Lower lobe of right lung (tissue), 2 donors: ENCODE measurements at regions not wholly inside any gene's neighbourhood (a gene's known extent, or its start where the extent isn't known, plus 50 kb on each side); places are given as distances from the start of the nearest gene placed in this dataset.

Source experiments
- ATAC-seq, 2 donors: fragments of 200-7000 bp; cut with Tn5 transposase; one replicate each; pipeline ENCODE4 v1.9.1; 2020 to 2022; ENCODE audit warnings: mild to moderate bottlenecking in 2 of 2, moderate library complexity in 2 of 2
- DNase-seq: peaks from one replicate; pipeline ENCODE4 v3.0.0-alpha.2; 2020
- H3K27ac ChIP-seq: fragments of 200-600 bp; one replicate; pipeline ENCODE4 v1.8.0; 2022
- H3K27me3 ChIP-seq: fragments of 200-600 bp; one replicate; pipeline ENCODE4 v1.8.0; 2022; ENCODE audit warnings: low read depth
- H3K36me3 ChIP-seq: fragments of 200-600 bp; one replicate; pipeline ENCODE4 v1.8.0; 2022; ENCODE audit warnings: mild to moderate bottlenecking
- H3K4me1 ChIP-seq: fragments of 200-600 bp; one replicate; pipeline ENCODE4 v1.8.0; 2022
- H3K4me3 ChIP-seq: fragments of 200-600 bp; one replicate; pipeline ENCODE4 v1.8.0; 2022; ENCODE audit warnings: mild to moderate bottlenecking
- H3K9me3 ChIP-seq: fragments of 200-600 bp; one replicate; pipeline ENCODE4 v1.8.0; 2022
- intact Hi-C: fragments of 100-400 bp; cut with DNase I; formaldehyde crosslinking; loops from one replicate; pipeline ENCODE4 v1.11.0; 2022
- TF ChIP-seq, protein P1 (sequence below): fragments of 200-600 bp; IDR thresholded peaks from one replicate; pipeline ENCODE4 v1.8.0; 2022; ENCODE audit warnings: antibody characterized with exemption, mild to moderate bottlenecking
- donor health status: DM: no; HTN: yes; CAD: no; lungs with severe emphysema.

DNA sequence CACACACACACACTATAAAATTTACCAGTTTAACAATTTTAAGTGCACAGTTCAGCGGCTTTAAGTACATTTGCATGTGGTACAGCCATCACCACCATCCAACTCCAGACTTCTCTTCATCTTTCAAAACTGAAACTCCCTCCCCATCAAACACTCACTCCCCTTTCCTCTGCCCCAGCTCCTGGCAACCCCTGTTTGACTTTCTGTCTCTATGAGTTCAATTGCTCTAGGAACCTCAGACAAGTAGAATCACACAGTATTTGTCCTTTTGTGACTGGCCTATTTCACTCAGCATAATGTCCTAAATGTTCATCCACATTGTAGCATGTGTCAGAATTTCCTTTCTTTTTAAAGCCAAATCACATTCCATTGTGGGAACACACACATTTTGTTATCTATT is 302.8 kb upstream of the FOXQ1 start:
- DNase-seq (no peak), ATAC-seq (no peak)
- no peak overlapping the region for H3K27ac ChIP-seq
- no peaks in the 10 kb centered on the region for H3K9me3 ChIP-seq
- intact Hi-C loops: no loop called here
- no peaks in the 10 kb centered on the region for H3K27me3 ChIP-seq
- TF ChIP-seq, protein P1, sequence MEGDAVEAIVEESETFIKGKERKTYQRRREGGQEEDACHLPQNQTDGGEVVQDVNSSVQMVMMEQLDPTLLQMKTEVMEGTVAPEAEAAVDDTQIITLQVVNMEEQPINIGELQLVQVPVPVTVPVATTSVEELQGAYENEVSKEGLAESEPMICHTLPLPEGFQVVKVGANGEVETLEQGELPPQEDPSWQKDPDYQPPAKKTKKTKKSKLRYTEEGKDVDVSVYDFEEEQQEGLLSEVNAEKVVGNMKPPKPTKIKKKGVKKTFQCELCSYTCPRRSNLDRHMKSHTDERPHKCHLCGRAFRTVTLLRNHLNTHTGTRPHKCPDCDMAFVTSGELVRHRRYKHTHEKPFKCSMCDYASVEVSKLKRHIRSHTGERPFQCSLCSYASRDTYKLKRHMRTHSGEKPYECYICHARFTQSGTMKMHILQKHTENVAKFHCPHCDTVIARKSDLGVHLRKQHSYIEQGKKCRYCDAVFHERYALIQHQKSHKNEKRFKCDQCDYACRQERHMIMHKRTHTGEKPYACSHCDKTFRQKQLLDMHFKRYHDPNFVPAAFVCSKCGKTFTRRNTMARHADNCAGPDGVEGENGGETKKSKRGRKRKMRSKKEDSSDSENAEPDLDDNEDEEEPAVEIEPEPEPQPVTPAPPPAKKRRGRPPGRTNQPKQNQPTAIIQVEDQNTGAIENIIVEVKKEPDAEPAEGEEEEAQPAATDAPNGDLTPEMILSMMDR: no peak
- no peaks in the 10 kb centered on the region for H3K4me1 ChIP-seq
- H3K4me3 ChIP-seq: no peak overlapping the region
- no peaks in the 10 kb centered on the region for H3K36me3 ChIP-seq

DNA sequence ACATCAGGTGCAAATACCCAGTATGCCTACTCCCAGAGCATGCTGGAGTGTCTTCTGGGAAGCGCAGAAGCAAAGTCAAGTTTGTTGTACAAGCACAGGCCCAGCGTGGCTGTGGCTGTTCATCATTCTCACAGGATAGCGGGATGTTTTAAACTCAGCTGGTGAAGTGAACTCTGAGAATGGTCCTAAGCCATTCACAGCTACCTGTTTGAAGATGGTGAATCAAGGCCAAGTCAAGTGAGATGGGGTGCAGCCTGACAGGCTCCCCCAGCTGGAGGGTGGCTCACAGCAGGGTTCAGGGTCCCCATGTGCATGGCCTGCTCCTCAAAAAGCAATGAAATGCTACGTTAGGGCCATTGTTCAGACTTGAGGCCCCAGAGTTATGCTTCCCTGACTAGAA is 304.7 kb upstream of the FOXQ1 start:
- no peaks in the 10 kb centered on the region for H3K27me3 ChIP-seq
- no peaks in the 10 kb centered on the region for H3K36me3 ChIP-seq
- no peak overlapping the region for H3K4me3 ChIP-seq
- TF ChIP-seq, protein P1: no peak
- H3K9me3 ChIP-seq: no peaks in the 10 kb centered on the region
- DNase-seq (no peak), ATAC-seq (no peak)
- H3K27ac ChIP-seq: no peak overlapping the region
- H3K4me1 ChIP-seq: no peaks in the 10 kb centered on the region
- intact Hi-C loops: no loop called here

DNA sequence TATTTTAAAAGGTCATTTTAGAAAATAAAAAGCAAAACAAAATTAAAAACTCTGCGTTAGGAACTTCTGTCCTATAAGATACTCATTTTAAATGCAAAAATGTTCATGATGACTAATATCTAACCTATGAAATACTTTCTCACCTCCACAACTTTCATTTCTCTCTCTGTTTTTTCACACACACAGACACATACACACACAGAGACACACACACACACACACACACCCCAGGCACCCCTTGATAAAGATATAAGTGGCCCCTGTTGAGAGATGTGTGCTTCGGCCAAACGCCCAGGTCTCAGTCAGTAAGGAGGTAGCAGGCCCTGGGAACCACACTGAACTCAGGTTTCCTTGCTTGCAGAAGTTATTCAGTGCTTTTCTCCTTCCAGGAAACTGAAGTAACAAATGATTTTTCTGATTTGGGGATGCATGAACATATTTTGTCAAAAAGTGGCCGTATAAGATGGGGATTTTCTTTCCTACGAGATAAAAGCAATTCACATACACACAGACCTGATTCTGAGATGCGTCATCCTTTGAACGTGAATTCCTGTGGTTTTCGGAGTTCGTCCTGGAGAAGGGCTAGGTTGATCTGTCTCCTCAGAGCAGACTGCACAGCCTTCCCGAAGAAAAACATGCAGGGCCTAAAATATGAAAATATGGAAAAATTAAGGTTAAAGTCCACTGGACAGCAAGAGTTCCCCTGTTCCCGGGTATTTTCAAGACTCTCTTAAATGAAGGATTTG is 306.8 kb upstream of the FOXQ1 start:
- intact Hi-C loops: no loop called here
- Histone ChIP-seq H3K27me3 (no peaks in the 10 kb centered on the region), H3K36me3 (no peaks in the 10 kb centered on the region), H3K27ac (no peak overlapping the region), H3K9me3 (no peaks in the 10 kb centered on the region), H3K4me1 (no peaks in the 10 kb centered on the region), H3K4me3 (no peak overlapping the region)
- DNase-seq: no peak
- TF ChIP-seq, protein P1: no peak
- no peak for ATAC-seq

DNA sequence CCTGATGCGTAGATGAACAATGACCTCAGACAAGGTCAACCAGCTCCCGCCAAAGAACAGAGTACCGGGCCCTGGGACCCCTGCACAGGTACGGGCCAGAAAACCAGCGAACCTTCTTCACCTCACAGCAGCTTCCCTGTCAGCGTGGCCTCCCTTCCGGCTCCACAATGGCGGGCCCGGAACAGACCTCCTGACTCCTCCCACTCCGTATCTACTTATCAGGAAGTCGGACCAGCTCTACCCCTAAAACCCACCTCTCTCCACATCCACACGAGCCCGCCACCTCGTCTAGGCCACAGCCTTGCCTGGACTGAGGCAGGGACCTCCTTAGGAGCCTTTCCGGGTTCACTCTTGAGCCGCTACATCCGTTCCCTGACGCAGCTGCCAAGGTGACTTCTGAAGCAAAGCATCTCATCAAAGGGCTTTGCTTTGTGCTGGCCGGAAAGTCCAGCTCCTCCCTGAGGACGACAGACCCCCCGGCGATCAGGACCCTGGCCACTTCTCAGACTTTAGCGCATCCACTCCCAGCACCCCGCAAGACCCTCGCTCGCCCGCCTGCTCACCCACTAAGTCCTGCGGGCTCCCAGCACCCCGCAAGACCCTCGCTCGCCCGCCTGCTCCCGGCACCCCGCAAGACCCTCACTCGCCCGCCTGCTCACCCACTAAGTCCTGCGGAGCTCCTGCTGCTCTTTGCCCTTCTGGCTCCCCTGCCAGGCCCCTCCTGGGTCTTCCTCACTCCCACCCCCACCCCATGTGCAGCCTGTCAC is 308.3 kb upstream of the FOXQ1 start:
- DNase-seq (no peak), ATAC-seq (no peak)
- no peak overlapping the region for H3K27ac ChIP-seq
- no peaks in the 10 kb centered on the region for H3K4me1 ChIP-seq
- H3K36me3 ChIP-seq: no peaks in the 10 kb centered on the region
- H3K4me3 ChIP-seq: no peak overlapping the region
- TF ChIP-seq, protein P1: no peak
- no peaks in the 10 kb centered on the region for H3K9me3 ChIP-seq
- intact Hi-C loops: no loop called here
- H3K27me3 ChIP-seq: no peaks in the 10 kb centered on the region

DNA sequence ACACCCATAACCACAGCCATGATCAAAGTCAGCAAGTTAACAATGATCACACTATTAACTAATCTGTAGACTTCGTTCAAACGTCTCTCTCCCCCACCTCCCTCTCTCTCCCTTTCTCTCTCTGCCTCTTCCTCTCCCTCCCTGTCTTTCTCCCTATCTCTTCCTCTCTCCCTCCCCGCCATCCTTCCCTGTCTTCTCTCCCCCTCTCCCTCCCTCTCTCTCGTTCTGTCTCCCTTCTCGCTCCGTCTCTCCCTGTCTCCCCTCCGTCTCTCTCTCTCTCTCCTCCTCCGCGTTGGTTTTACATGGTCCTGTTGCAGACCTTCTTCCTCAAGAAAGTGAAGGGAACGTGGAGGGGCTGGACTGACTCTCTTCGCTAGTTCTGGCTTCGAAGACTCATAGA is 308.9 kb upstream of the FOXQ1 start:
- ATAC-seq: no peak
- Histone ChIP-seq H3K4me1 (no peaks in the 10 kb centered on the region), H3K27me3 (no peaks in the 10 kb centered on the region), H3K9me3 (no peaks in the 10 kb centered on the region), H3K27ac (no peak overlapping the region), H3K36me3 (no peaks in the 10 kb centered on the region), H3K4me3 (no peak overlapping the region)
- TF ChIP-seq, protein P1: no peak
- no peak for DNase-seq
- intact Hi-C loops: no loop called here
